Forelimb muscle (tissue), 1 donor: ENCODE measurements at regions not wholly inside any gene's neighbourhood (a gene's known extent, or its start where the extent isn't known, plus 50 kb on each side); places are given as distances from the start of the nearest gene placed in this dataset.
"Not testable (repeated sequence)": the region's sequence is repeated elsewhere in the genome, so short reads cannot be mapped to it uniquely, and the experiment has no call there.

Experiments used
- DNase-seq: peaks from one replicate; pipeline ENCODE4 v3.0.0-alpha.2; 2013; ENCODE audit warnings: low read depth

- DNase-seq: no peak
Observed at GRCh38 chr13:79190932-79191331, 215.1 kb downstream of the RBM26 start.

- DNase-seq: no peak
Observed at GRCh38 chr13:79187917-79188690, 218.0 kb downstream of the RBM26 start.

- no peak for DNase-seq
Observed at GRCh38 chr13:79185580-79185979, 220.5 kb downstream of the RBM26 start.

GRCh38 chr13:79183231-79183630 is 222.8 kb downstream of the RBM26 start:
- no peak for DNase-seq

- not testable (repeated sequence) for DNase-seq
Observed at GRCh38 chr13:79173691-79174090, 232.4 kb downstream of the RBM26 start.

GRCh38 chr13:79172924-79173323 is 233.1 kb downstream of the RBM26 start:
- DNase-seq: not testable (repeated sequence)

- DNase-seq: no peak
Observed at GRCh38 chr13:79171141-79172061, 234.7 kb downstream of the RBM26 start.

GRCh38 chr13:79160818-79161217 is 245.2 kb downstream of the RBM26 start:
- no peak for DNase-seq

- DNase-seq: no peak
Observed at GRCh38 chr13:79155883-79156282, 250.2 kb downstream of the RBM26 start.

- no peak for DNase-seq
Observed at GRCh38 chr13:79149210-79149609, 256.8 kb downstream of the RBM26 start.

- no peak for DNase-seq
Observed at GRCh38 chr13:79141082-79141481, 265.0 kb downstream of the RBM26 start.

- no peak for DNase-seq
Observed at GRCh38 chr13:79128158-79128557, 277.9 kb downstream of the RBM26 start.

- no peak for DNase-seq
Observed at GRCh38 chr13:79126706-79127105, 279.3 kb downstream of the RBM26 start.

GRCh38 chr13:79124183-79124582 is 281.9 kb downstream of the RBM26 start:
- no peak for DNase-seq

GRCh38 chr13:79121286-79121685 is 284.8 kb downstream of the RBM26 start:
- no peak for DNase-seq

GRCh38 chr13:79119578-79120107 is 286.4 kb downstream of the RBM26 start:
- no peak for DNase-seq

- no peak for DNase-seq
Observed at GRCh38 chr13:79112016-79112415, 294.0 kb downstream of the RBM26 start.

- DNase-seq: no peak
Observed at GRCh38 chr13:79108914-79109643, 297.0 kb downstream of the RBM26 start.

- no peak for DNase-seq
Observed at GRCh38 chr13:79098596-79098995, 307.5 kb downstream of the RBM26 start.

- no peak for DNase-seq
Observed at GRCh38 chr13:79097201-79097600, 308.9 kb downstream of the RBM26 start.

- DNase-seq: no peak
Observed at GRCh38 chr13:79096099-79096498, 310.0 kb downstream of the RBM26 start.
